GM23248 (cell line): ENCODE measurements at regions not wholly inside any gene's neighbourhood (a gene's known extent, or its start where the extent isn't known, plus 50 kb on each side); places are given as distances from the start of the nearest gene placed in this dataset.

ENCODE experiments used
- DNase-seq: peaks from one replicate; pipeline ENCODE4 v3.0.0-alpha.2; 2015
- H2AFZ ChIP-seq: fragments of 200-600 bp; sonication (generic); 2 replicates; pipeline ENCODE4 v1.6.1; 2016; ENCODE audit warnings: antibody characterized with exemption
- H3F3A ChIP-seq: fragments of 200-600 bp; sonication (generic); 2 replicates; pipeline ENCODE4 v1.6.1; 2016; ENCODE audit warnings: mild to moderate bottlenecking, antibody characterized with exemption, mixed run types; ENCODE audit not compliant: insufficient read depth
- H3K27ac ChIP-seq: fragments of 200-600 bp; sonication (generic); 2 replicates; pipeline ENCODE4 v1.5.1; 2016; ENCODE audit warnings: mild to moderate bottlenecking
- H3K27me3 ChIP-seq: fragments of 200-600 bp; sonication (generic); replicated peaks from 2 replicates; pipeline ENCODE4 v1.6.1; 2016; ENCODE audit warnings: mild to moderate bottlenecking; ENCODE audit not compliant: insufficient read depth
- H3K36me3 ChIP-seq: fragments of 200-600 bp; sonication (generic); 2 replicates; pipeline ENCODE4 v1.6.1; 2016; ENCODE audit warnings: low read depth, mild to moderate bottlenecking
- H3K4me1 ChIP-seq: fragments of 200-600 bp; sonication (generic); 2 replicates; pipeline ENCODE4 v1.6.1; 2016; ENCODE audit warnings: mild to moderate bottlenecking; ENCODE audit not compliant: insufficient read depth
- H3K4me2 ChIP-seq: fragments of 200-600 bp; sonication (generic); one replicate; pipeline ENCODE4 v1.6.1; 2016; ENCODE audit warnings: mild to moderate bottlenecking; ENCODE audit not compliant: unreplicated experiment
- H3K4me3 ChIP-seq: fragments of 200-600 bp; sonication (generic); 2 replicates; pipeline ENCODE4 v1.5.1; 2016; ENCODE audit warnings: mild to moderate bottlenecking
- H3K79me2 ChIP-seq: fragments of 200-600 bp; sonication (generic); 2 replicates; pipeline ENCODE4 v1.6.1; 2016; ENCODE audit warnings: mild to moderate bottlenecking; ENCODE audit not compliant: insufficient read depth
- H3K9ac ChIP-seq: fragments of 200-600 bp; sonication (generic); 2 replicates; pipeline ENCODE4 v1.6.1; 2016; ENCODE audit warnings: mild to moderate bottlenecking
- H3K9me2 ChIP-seq: fragments of 200-600 bp; sonication (generic); 2 replicates; pipeline ENCODE4 v1.6.1; 2016; ENCODE audit warnings: mixed run types, mild to moderate bottlenecking, moderate library complexity; ENCODE audit not compliant: insufficient read depth
- H3K9me3 ChIP-seq: fragments of 200-600 bp; sonication (generic); one replicate; pipeline ENCODE4 v1.6.1; 2017; ENCODE audit warnings: low read depth
- H4K20me1 ChIP-seq: fragments of 200-600 bp; sonication (generic); 2 replicates; pipeline ENCODE4 v1.6.0; 2016; ENCODE audit not compliant: insufficient read depth
- EZH2 ChIP-seq: fragments of 200-600 bp; sonication (generic); IDR thresholded peaks from 2 replicates; pipeline ENCODE4 v1.6.1; 2018; ENCODE audit warnings: antibody characterized with exemption, mild to moderate bottlenecking; ENCODE audit not compliant: insufficient read depth, poor library complexity, severe bottlenecking
- EZH2phosphoT487 ChIP-seq: fragments of 200-600 bp; sonication (generic); IDR thresholded peaks from 2 replicates; pipeline ENCODE4 v1.6.1; 2018; ENCODE audit warnings: antibody characterized with exemption, moderate library complexity, mild to moderate bottlenecking, low read depth; ENCODE audit not compliant: insufficient read depth
- WGBS, 2 experiments: methylation state at CpG; one replicate each; pipeline ENCODE4 v1.1.6; 2015 to 2017; ENCODE audit warnings: low lambda C conversion rate in 2 of 2, low coverage in 1 of 2; ENCODE audit errors: missing lambda C conversion rate in 2 of 2; 5-methylcytosine and 5-hydroxymethylcytosine counted together
- in situ Hi-C: fragments of 300-500 bp; cut with MboI; formaldehyde crosslinking; loops from 2 replicates; pipeline ENCODE4 v1.15.0; 2020

- Histone ChIP-seq H3K79me2 (no peaks in the 10 kb centered on the region), H3K4me2 (no peak overlapping the region), H3K36me3 (no peaks in the 10 kb centered on the region), H2AFZ (no peak overlapping the region), H3K9me2 (no peaks in the 10 kb centered on the region), H3K4me1 (no peaks in the 10 kb centered on the region), H4K20me1 (no peaks in the 10 kb centered on the region), H3K9ac (no peak overlapping the region), H3F3A (no peaks in the 10 kb centered on the region), H3K4me3 (no peak overlapping the region), H3K9me3 (no peaks in the 10 kb centered on the region), H3K27ac (no peak overlapping the region), H3K27me3 (no peaks in the 10 kb centered on the region)
- no peak for DNase-seq
- no peak for TF ChIP-seq EZH2
- TF ChIP-seq EZH2phosphoT487: no peak
- in situ Hi-C loops: no loop called here
Measured at GRCh38 chr13:80441968-80442367, 101.0 kb upstream of the SPRY2 start.

- no peaks in the 10 kb centered on the region for H3K79me2 ChIP-seq
- H3K27ac ChIP-seq: no peak overlapping the region
- no peak for TF ChIP-seq EZH2
- TF ChIP-seq EZH2phosphoT487: no peak
- H3K9ac ChIP-seq: no peak overlapping the region
- no peak overlapping the region for H3K4me3 ChIP-seq
- no peaks in the 10 kb centered on the region for H3K9me2 ChIP-seq
- no peak overlapping the region for H3K4me2 ChIP-seq
- no peaks in the 10 kb centered on the region for H3F3A ChIP-seq
- no peak for DNase-seq
- WGBS, 2 experiments: 51 to 60% methylated on average over 3 of the region's 3 CpGs
- H3K4me1 ChIP-seq: no peaks in the 10 kb centered on the region
- H2AFZ ChIP-seq: no peak overlapping the region
- H3K36me3 ChIP-seq: no peaks in the 10 kb centered on the region
- H4K20me1 ChIP-seq: no peaks in the 10 kb centered on the region
- H3K27me3 ChIP-seq: no peaks in the 10 kb centered on the region
- no peaks in the 10 kb centered on the region for H3K9me3 ChIP-seq
- in situ Hi-C loops: no loop called here
Measured at GRCh38 chr13:80438521-80438920, 97.6 kb upstream of the SPRY2 start.

GRCh38 chr13:80437231-80437630 is 96.3 kb upstream of the SPRY2 start:
- Histone ChIP-seq H3K4me2 (no peak overlapping the region), H3K4me1 (no peaks in the 10 kb centered on the region), H3K4me3 (no peak overlapping the region), H3F3A (no peaks in the 10 kb centered on the region), H3K27ac (no peak overlapping the region), H3K9me2 (no peaks in the 10 kb centered on the region), H3K79me2 (no peaks in the 10 kb centered on the region), H4K20me1 (no peaks in the 10 kb centered on the region), H3K27me3 (no peaks in the 10 kb centered on the region), H3K9me3 (no peaks in the 10 kb centered on the region), H3K36me3 (no peaks in the 10 kb centered on the region), H2AFZ (no peak overlapping the region), H3K9ac (no peak overlapping the region)
- no peak for DNase-seq
- in situ Hi-C loops: no loop called here
- 15 to 25% methylated on average over 1 of the region's 1 CpG for WGBS, 2 experiments
- TF ChIP-seq EZH2: no peak
- TF ChIP-seq EZH2phosphoT487: no peak

DNA sequence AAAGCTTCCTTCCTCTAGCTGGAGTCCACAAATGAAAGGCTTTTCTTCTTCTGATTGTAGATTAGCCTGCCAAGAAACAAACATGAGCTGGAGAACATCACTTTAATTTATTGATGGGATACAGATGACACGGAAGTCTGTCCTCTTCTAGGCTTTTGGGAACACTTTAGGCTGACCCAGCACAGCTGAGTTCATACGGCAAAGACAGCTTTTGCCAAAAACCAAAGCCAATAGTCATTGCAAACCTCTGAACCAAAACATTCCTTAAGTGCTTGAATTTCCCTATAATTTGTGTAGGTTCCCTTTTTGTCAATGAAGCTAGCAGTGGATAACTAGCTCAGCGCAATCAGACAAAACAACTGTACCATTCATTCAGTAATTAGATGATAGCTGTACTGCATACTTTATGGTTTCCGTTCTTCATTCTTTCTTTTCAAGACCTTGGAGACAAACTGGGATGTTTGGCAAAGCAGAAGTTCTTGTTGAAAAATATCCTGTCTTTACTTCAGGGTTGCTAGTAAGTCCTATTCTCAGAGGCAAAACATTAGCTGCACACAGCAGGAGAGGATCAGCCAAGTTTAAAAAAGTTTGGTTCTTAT is 95.7 kb upstream of the SPRY2 start:
- in situ Hi-C loops: no loop called here
- no peaks in the 10 kb centered on the region for H4K20me1 ChIP-seq
- DNase-seq: no peak
- no peaks in the 10 kb centered on the region for H3K4me1 ChIP-seq
- H3K9me2 ChIP-seq: no peaks in the 10 kb centered on the region
- H3K27me3 ChIP-seq: no peaks in the 10 kb centered on the region
- no peak overlapping the region for H3K4me2 ChIP-seq
- no peak overlapping the region for H3K4me3 ChIP-seq
- no peaks in the 10 kb centered on the region for H3K9me3 ChIP-seq
- H3K79me2 ChIP-seq: no peaks in the 10 kb centered on the region
- H2AFZ ChIP-seq: 0 out of 2 replicates have a peak overlapping the region, but pooled peaks have one; percentile 14
- TF ChIP-seq EZH2 (no peak), EZH2phosphoT487 (no peak)
- no peaks in the 10 kb centered on the region for H3K36me3 ChIP-seq
- no peaks in the 10 kb centered on the region for H3F3A ChIP-seq
- no peak overlapping the region for H3K9ac ChIP-seq
- WGBS, 2 experiments: 3 to 5% methylated on average over 4 of the region's 4 CpGs
- H3K27ac ChIP-seq: no peak overlapping the region

GRCh38 chr13:80430561-80430960 is 89.6 kb upstream of the SPRY2 start:
- H2AFZ ChIP-seq: no peak overlapping the region
- no peaks in the 10 kb centered on the region for H3K27me3 ChIP-seq
- no peaks in the 10 kb centered on the region for H3F3A ChIP-seq
- H3K27ac ChIP-seq: no peak overlapping the region
- TF ChIP-seq EZH2phosphoT487: no peak
- no peak for TF ChIP-seq EZH2
- no peaks in the 10 kb centered on the region for H3K9me2 ChIP-seq
- H3K4me2 ChIP-seq: no peak overlapping the region
- H3K4me1 ChIP-seq: no peaks in the 10 kb centered on the region
- in situ Hi-C loops: no loop called here
- peak; percentile 2 for DNase-seq
- no peak overlapping the region for H3K4me3 ChIP-seq
- no peaks in the 10 kb centered on the region for H3K79me2 ChIP-seq
- no peaks in the 10 kb centered on the region for H3K36me3 ChIP-seq
- no peaks in the 10 kb centered on the region for H3K9me3 ChIP-seq
- no peaks in the 10 kb centered on the region for H4K20me1 ChIP-seq
- no peak overlapping the region for H3K9ac ChIP-seq
